Naive thymus-derived CD8-positive, alpha-beta T cell (primary cell): ENCODE measurements at regions not wholly inside any gene's neighbourhood (a gene's known extent, or its start where the extent isn't known, plus 50 kb on each side); places are given as distances from the start of the nearest gene placed in this dataset.
A peak's percentile ranks its signal among the peaks of the same experiment; 100 is the strongest.

ENCODE experiments used
- ATAC-seq, 2 donors: fragments of 150-1000 bp; cut with Tn5 transposase in 1 of 2; sonication (Bioruptor Pico), chemical (Tn5 transposase) in 1 of 2; 1 replicate in 1 of 2; 2 replicates in 1 of 2; pipeline ENCODE4 v1.10.0; 2021; ENCODE audit warnings: mild to moderate bottlenecking in 2 of 2, moderate library complexity in 2 of 2
- POLR2A ChIA-PET: fragments of 350-600 bp; sonication (Branson Sonifier 250); formaldehyde crosslinking; loops from one replicate; lab custom pipeline; 2021; ENCODE audit warnings: antibody characterized with exemption; lab: Charles Lee
- DNase-seq, 10 donors: peaks; one replicate each; pipeline versions ENCODE4 v3.0.0 to v3.0.0-alpha.2; 2020 to 2022
- H3K27ac Mint-ChIP-seq, 10 donors: one replicate each; pipeline ENCODE4 v1.8.0; 2020 to 2022; ENCODE audit warnings: mild to moderate bottlenecking in 10 of 10, mixed read lengths in 10 of 10, moderate library complexity in 4 of 10, inconsistent platforms in 1 of 10
- H3K27me3 Mint-ChIP-seq, 5 donors: one replicate each; pipeline ENCODE4 v1.8.0; 2021 to 2022; ENCODE audit warnings: mixed read lengths in 5 of 5
- H3K36me3 Mint-ChIP-seq, 3 donors: one replicate each; pipeline ENCODE4 v1.8.0; 2020 to 2022; ENCODE audit warnings: mixed read lengths in 3 of 3, mild to moderate bottlenecking in 2 of 3, inconsistent platforms in 1 of 3
- H3K4me1 Mint-ChIP-seq, 4 donors: one replicate each; pipeline ENCODE4 v1.8.0; 2021 to 2022; ENCODE audit warnings: mixed read lengths in 4 of 4
- H3K4me3 Mint-ChIP-seq, 10 donors: one replicate each; pipeline ENCODE4 v1.8.0; 2020 to 2022; ENCODE audit warnings: mild to moderate bottlenecking in 10 of 10, mixed read lengths in 10 of 10, moderate library complexity in 6 of 10, inconsistent platforms in 1 of 10
- H3K9me3 Mint-ChIP-seq, 9 donors: one replicate each; pipeline ENCODE4 v1.8.0; 2020 to 2022; ENCODE audit warnings: mixed read lengths in 9 of 9, mild to moderate bottlenecking in 3 of 9, inconsistent platforms in 1 of 9, moderate library complexity in 1 of 9

DNA sequence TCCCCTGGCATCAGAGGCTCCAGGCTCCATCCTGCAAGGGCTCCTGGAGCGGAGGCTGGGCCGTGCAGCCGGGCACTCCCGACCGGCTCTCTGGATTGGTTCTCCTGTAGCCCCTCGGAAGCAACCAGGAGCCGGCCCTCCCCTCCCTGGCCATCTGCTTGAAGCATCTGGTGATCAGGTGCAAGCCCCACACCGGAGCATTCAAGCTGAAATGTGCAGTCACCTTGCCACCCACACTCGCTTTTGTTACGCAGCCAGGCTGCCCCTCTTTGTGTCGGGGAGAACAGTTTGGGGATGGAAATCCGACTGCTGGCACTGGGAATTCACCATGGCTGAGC, 258.8 kb downstream of the ZNF536 start:
- peaks cover 0 to 2% (median 0%) of the 10 kb centered on the region in 9 donors for H3K9me3 Mint-ChIP-seq
- DNase-seq, result no peak
- no peak overlapping the region for H3K4me3 Mint-ChIP-seq
- no peaks in the 10 kb centered on the region for H3K36me3 Mint-ChIP-seq
- no peak overlapping the region for H3K27ac Mint-ChIP-seq
- H3K27me3 Mint-ChIP-seq, result peaks cover 0 to 7% (median 0%) of the 10 kb centered on the region in 5 donors
- H3K4me1 Mint-ChIP-seq, result no peaks in the 10 kb centered on the region
- no peak for ATAC-seq
- POLR2A ChIA-PET, result no interaction called here

DNA sequence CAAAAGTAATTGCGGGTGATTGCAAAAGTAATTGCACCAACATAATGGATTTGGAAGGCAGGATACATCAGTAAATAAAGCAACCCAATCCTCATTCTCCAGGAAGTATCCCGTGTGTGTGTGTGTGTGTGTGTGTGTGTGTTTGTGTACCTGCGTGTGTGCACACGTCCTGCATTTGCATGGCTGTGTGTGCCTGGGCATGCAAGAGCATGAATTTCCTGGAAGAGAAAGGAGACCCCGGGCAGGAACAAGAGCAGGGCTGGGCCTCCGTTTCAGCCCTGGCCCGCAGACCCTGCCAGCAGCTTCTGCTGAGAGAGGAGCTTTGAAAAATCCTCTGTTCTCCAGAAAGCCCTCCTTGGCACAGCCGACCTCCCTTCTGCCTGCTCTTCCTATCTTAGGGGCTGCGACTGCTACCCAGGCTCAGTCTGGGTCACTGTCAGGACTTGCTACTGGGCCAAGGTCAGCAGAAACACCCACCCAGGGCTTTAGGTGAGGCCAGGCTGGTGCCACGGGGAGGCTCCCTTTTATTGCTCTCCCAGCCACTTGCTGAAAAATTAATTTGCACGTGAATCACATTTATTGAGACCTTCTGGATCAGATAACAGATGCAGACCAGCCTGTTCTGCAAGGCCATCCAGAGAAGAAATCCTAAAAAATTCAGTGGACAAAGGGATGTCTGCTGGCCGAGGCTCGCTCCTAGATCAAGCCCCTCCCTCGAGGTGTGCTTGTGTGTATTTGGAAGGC, 258.3 kb downstream of the ZNF536 start:
- no peak for ATAC-seq
- no peak for DNase-seq
- peaks cover 0 to 2% (median 0%) of the 10 kb centered on the region in 9 donors for H3K9me3 Mint-ChIP-seq
- POLR2A ChIA-PET, result no interaction called here
- H3K27ac Mint-ChIP-seq, result no peak overlapping the region
- H3K4me1 Mint-ChIP-seq, result no peaks in the 10 kb centered on the region
- H3K27me3 Mint-ChIP-seq, result peaks cover 0 to 7% (median 0%) of the 10 kb centered on the region in 5 donors
- H3K36me3 Mint-ChIP-seq, result no peaks in the 10 kb centered on the region
- H3K4me3 Mint-ChIP-seq, result no peak overlapping the region

- H3K4me3 Mint-ChIP-seq, result no peak overlapping the region
- peaks cover 0 to 12% (median 0%) of the 10 kb centered on the region in 5 donors for H3K27me3 Mint-ChIP-seq
- peaks cover 0 to 3% (median 0%) of the 10 kb centered on the region in 3 donors for H3K36me3 Mint-ChIP-seq
- no peaks in the 10 kb centered on the region for H3K4me1 Mint-ChIP-seq
- DNase-seq (no peak), ATAC-seq (no peak)
- H3K9me3 Mint-ChIP-seq, result peaks cover 0 to 11% (median 7%) of the 10 kb centered on the region in 9 donors
- no peak overlapping the region for H3K27ac Mint-ChIP-seq
- POLR2A ChIA-PET, result no interaction called here
Observed at GRCh38 chr19:30629086-30629485, 256.9 kb downstream of the ZNF536 start.

DNA sequence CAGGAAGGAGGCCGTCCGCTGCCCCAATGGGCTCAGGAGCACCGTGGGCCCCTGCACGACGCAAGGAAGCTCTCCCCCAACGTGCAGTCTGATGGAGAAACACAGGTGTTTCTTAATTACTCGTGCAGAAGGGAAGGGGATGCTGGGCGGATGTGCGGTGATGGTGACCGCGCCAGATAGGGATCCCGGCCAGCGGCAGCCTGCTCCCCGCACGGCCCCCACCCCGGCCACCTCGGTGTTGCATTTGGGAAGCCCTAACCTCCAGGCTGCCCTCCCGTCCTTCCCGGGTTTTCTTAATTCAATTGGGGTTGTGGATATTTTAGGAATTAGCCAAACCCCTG, 254.4 kb downstream of the ZNF536 start:
- no peak overlapping the region for H3K4me3 Mint-ChIP-seq
- peaks cover 0 to 20% (median 5%) of the 10 kb centered on the region in 5 donors for H3K27me3 Mint-ChIP-seq
- POLR2A ChIA-PET, result no interaction called here

GRCh38 chr19:30625947-30626625, 253.9 kb downstream of the ZNF536 start:
- Mint-ChIP-seq H3K36me3 (peaks cover 0 to 12% (median 0%) of the 10 kb centered on the region in 3 donors), H3K4me3 (no peak overlapping the region), H3K27ac (no peak overlapping the region), H3K4me1 (no peaks in the 10 kb centered on the region), H3K27me3 (peaks cover 0 to 22% (median 5%) of the 10 kb centered on the region in 5 donors), H3K9me3 (peaks cover 0 to 24% (median 16%) of the 10 kb centered on the region in 9 donors)
- no peak for ATAC-seq
- POLR2A ChIA-PET, result no interaction called here
- no peak for DNase-seq

More for the DNA sequence above, 254.4 kb downstream of the ZNF536 start:
- peaks cover 0 to 12% (median 0%) of the 10 kb centered on the region in 3 donors for H3K36me3 Mint-ChIP-seq
- H3K4me1 Mint-ChIP-seq, result no peaks in the 10 kb centered on the region
- H3K27ac Mint-ChIP-seq, result no peak overlapping the region
- DNase-seq (no peak), ATAC-seq (no peak)
- H3K9me3 Mint-ChIP-seq, result peaks cover 0 to 24% (median 16%) of the 10 kb centered on the region in 9 donors

- no peak overlapping the region for H3K27ac Mint-ChIP-seq
- DNase-seq (no peak), ATAC-seq (no peak)
- H3K4me1 Mint-ChIP-seq, result no peaks in the 10 kb centered on the region
- H3K36me3 Mint-ChIP-seq, result peaks cover 0 to 12% (median 0%) of the 10 kb centered on the region in 3 donors
- peaks cover 0 to 35% (median 15%) of the 10 kb centered on the region in 5 donors for H3K27me3 Mint-ChIP-seq
- POLR2A ChIA-PET, result no interaction called here
- no peak overlapping the region for H3K4me3 Mint-ChIP-seq
- peaks cover 0 to 24% (median 16%) of the 10 kb centered on the region in 9 donors for H3K9me3 Mint-ChIP-seq
Observed at GRCh38 chr19:30622276-30622675, 250.1 kb downstream of the ZNF536 start.

- no peak overlapping the region for H3K4me3 Mint-ChIP-seq
- DNase-seq (no peak), ATAC-seq (no peak)
- peaks cover 0 to 24% (median 16%) of the 10 kb centered on the region in 9 donors for H3K9me3 Mint-ChIP-seq
- no peaks in the 10 kb centered on the region for H3K4me1 Mint-ChIP-seq
- peaks cover 0 to 35% (median 15%) of the 10 kb centered on the region in 5 donors for H3K27me3 Mint-ChIP-seq
- peaks cover 0 to 12% (median 0%) of the 10 kb centered on the region in 3 donors for H3K36me3 Mint-ChIP-seq
- POLR2A ChIA-PET, result no interaction called here
- no peak overlapping the region for H3K27ac Mint-ChIP-seq
Observed at GRCh38 chr19:30621326-30621920, 249.2 kb downstream of the ZNF536 start.

- H3K4me1 Mint-ChIP-seq, result no peaks in the 10 kb centered on the region
Observed at GRCh38 chr19:30620354-30620753, 248.2 kb downstream of the ZNF536 start.

GRCh38 chr19:30609656-30610270, 237.6 kb downstream of the ZNF536 start:
- POLR2A ChIA-PET, result no interaction called here
- ATAC-seq (no peak), DNase-seq (no peak)
- no peak overlapping the region for H3K4me3 Mint-ChIP-seq
- peaks cover 0 to 20% (median 0%) of the 10 kb centered on the region in 9 donors for H3K9me3 Mint-ChIP-seq
- peaks cover 0 to 2% (median 0%) of the 10 kb centered on the region in 5 donors for H3K27me3 Mint-ChIP-seq
- no peaks in the 10 kb centered on the region for H3K36me3 Mint-ChIP-seq
- no peaks in the 10 kb centered on the region for H3K4me1 Mint-ChIP-seq
- peak overlapping the region in 1 of 10 donors; percentile 34 for H3K27ac Mint-ChIP-seq

More at GRCh38 chr19:30620354-30620753, 248.2 kb downstream of the ZNF536 start:
- Mint-ChIP-seq H3K9me3 (peaks cover 0 to 24% (median 16%) of the 10 kb centered on the region in 9 donors), H3K27me3 (peaks cover 0 to 35% (median 15%) of the 10 kb centered on the region in 5 donors), H3K36me3 (peaks cover 0 to 12% (median 0%) of the 10 kb centered on the region in 3 donors), H3K27ac (no peak overlapping the region), H3K4me3 (no peak overlapping the region)
- POLR2A ChIA-PET, result no interaction called here
- ATAC-seq (no peak), DNase-seq (no peak)

DNA sequence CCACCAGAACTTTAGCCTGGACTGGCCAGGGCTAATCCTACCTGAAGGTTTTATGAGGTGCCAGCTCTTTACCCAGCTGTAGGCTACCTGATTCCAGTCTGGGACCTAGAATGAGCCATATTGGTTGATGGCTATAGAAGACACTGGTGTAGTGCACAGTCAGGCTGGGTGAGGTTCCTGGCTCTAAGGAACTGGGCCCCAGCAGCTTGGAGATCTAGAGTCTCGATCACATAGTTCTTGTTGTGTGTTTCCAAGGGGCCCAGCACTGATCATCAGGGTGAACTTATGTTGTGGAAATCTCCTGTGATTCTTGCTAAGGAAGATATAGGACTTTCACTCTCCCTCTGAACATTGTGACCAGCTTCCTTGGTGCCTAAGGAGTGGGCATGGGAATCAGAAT, 236.3 kb downstream of the ZNF536 start:
- H3K27ac Mint-ChIP-seq, result no peak overlapping the region
- no peaks in the 10 kb centered on the region for H3K4me1 Mint-ChIP-seq
- peaks cover 0 to 20% (median 0%) of the 10 kb centered on the region in 9 donors for H3K9me3 Mint-ChIP-seq
- no peak for DNase-seq
- POLR2A ChIA-PET, result no interaction called here
- H3K27me3 Mint-ChIP-seq, result peaks cover 0 to 5% (median 0%) of the 10 kb centered on the region in 5 donors
- H3K4me3 Mint-ChIP-seq, result no peak overlapping the region
- no peaks in the 10 kb centered on the region for H3K36me3 Mint-ChIP-seq
- ATAC-seq, result no peak
